Hematopoietic multipotent progenitor cell treated with erythropoietin and hydrocortisone succinate and interleukin-3 and kit ligand, for 4 days (in vitro differentiated cells): ENCODE measurements at regions not wholly inside any gene's neighbourhood (a gene's known extent, or its start where the extent isn't known, plus 50 kb on each side); places are given as distances from the start of the nearest gene placed in this dataset.
A peak's percentile ranks its signal among the peaks of the same experiment; 100 is the strongest.
"Not testable (repeated sequence)": the region's sequence is repeated elsewhere in the genome, so short reads cannot be mapped to it uniquely, and the experiment has no call there.

ENCODE experiments used
- DNase-seq: peaks from one replicate; pipeline ENCODE4 v3.0.0-alpha.2; 2015

DNA sequence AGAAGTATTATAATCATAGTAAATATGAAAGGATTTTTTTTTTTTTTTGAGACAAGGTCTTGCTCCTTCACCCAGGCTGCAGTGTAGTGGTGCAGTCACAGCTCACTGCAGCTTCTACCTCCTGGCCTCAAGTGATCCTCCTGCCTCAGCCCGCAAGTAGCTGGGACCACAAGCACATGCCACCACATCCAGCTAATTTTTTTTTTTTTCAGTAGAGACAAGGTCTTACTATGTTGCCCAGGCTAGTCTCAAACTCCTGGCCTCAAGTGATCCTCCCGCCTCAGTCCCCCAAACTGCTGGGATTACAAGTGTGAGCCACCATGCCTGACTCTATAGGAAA lies 86.2 kb upstream of the FOXN2 start:
- DNase-seq = peak; percentile 22

DNA sequence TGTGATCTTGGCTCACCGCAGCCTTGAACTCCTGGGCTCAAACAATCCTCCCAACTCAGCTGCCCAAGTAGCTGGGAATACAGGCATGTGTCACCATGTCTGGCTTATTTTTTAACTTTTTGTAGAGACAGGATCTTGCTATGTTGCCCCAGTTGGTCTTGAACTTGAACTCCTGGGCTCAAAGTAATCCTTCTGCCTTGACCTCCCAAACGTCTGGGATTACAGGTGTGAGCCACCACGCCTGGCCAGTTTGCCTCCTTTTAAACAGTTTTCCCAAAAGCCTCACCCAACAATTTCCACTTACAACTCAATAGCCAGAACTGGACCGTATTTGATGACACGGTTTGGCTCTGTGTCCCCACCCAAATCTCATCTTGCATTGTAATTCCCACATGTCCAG lies 85.4 kb upstream of the FOXN2 start:
- DNase-seq = no peak

- no peak for DNase-seq
Measured at GRCh38 chr2:48230834-48231233, 83.6 kb upstream of the FOXN2 start.

GRCh38 chr2:48232351-48232750 lies 82.1 kb upstream of the FOXN2 start:
- DNase-seq = no peak

DNA sequence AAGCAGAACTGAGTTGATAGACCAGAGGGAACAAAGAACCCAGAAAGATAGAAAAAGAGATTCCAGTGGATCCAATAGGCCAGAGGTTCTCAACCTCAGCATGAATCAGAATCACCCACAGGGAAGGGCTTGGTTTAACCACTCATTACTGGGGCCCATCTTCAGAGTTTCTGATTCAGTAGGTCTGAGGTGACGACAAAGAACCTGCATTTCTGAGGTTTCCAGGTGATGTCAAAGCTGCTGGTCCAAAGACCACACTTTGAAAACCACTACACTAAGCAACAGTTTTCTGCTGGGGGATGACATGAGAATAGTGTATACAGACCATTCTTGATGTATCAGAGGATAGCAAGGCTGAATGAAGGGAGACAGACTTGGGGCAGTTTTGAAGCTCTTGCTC lies 81.5 kb upstream of the FOXN2 start:
- DNase-seq = no peak

DNA sequence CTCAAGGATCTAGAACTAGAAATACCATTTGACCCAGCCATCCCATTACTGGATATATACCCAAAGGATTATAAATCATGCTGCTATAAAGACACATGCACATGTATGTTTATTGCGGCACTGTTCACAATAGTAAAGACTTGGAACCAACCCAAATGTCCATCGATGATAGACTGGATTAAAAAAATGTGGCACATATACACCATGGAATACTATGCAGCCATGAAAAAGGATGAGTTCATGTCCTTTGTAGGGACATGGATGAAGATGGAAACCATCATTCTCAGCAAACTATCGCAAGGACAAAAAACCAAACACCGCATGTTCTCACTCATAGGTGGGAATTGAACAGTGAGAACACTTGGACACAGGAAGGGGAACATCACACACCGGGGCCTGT lies 80.7 kb upstream of the FOXN2 start:
- not testable (repeated sequence) for DNase-seq

GRCh38 chr2:48235076-48235475 lies 79.4 kb upstream of the FOXN2 start:
- DNase-seq = no peak

- no peak for DNase-seq
Measured at GRCh38 chr2:48238381-48238780, 76.1 kb upstream of the FOXN2 start.

DNA sequence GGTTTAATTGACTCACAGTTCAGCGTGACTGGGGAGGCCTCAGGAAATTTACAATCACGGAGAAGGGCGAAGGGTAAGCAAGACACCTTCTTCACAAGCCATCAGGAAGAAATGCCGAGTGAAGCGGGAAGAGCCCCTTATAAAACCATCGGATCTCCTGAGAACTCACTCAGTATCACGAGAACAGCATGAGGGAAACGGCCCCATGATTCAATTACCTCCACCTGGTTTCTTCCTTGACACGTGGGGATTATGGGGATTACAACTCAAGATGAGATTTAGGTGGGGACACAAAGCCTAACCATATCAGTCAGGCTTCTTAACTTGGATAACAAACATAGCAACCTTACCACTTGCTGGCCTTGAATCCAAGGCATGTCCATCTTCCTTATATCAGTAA lies 73.6 kb upstream of the FOXN2 start:
- no peak for DNase-seq

DNA sequence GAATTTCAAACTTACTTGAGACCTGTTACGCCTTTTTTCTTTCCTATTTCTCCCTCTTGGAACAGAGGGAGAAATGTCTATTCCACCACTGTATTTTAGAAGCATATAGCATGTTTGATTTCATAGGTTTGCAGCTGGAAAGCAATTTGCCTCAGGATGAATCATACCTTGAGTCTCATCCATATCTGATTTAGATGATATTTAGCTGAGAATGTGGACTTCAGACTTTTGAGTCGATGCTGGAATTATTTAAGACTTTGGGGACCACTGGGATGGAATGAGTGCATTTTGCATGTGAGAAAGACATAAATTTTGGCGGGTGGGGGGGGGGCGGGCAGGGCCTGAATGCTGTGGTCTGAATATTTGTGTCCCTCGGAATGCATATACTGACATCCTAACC lies 67.3 kb upstream of the FOXN2 start:
- DNase-seq = no peak

GRCh38 chr2:48248251-48248933 lies 66.1 kb upstream of the FOXN2 start:
- DNase-seq = no peak

- DNase-seq = no peak
Measured at GRCh38 chr2:48249025-48249424, 65.5 kb upstream of the FOXN2 start.

GRCh38 chr2:48249631-48250473 lies 64.6 kb upstream of the FOXN2 start:
- peak; percentile 70 for DNase-seq

GRCh38 chr2:48250474-48250844 lies 64.0 kb upstream of the FOXN2 start:
- no peak for DNase-seq

GRCh38 chr2:48250943-48251342 lies 63.5 kb upstream of the FOXN2 start:
- peak; percentile 88 for DNase-seq

- no peak for DNase-seq
Measured at GRCh38 chr2:48251437-48252148, 62.9 kb upstream of the FOXN2 start.

- peak; percentile 55 for DNase-seq
Measured at GRCh38 chr2:48253301-48253700, 61.2 kb upstream of the FOXN2 start.

- DNase-seq = no peak
Measured at GRCh38 chr2:48254839-48255238, 59.6 kb upstream of the FOXN2 start.

- no peak for DNase-seq
Measured at GRCh38 chr2:48257456-48257855, 57.0 kb upstream of the FOXN2 start.

DNA sequence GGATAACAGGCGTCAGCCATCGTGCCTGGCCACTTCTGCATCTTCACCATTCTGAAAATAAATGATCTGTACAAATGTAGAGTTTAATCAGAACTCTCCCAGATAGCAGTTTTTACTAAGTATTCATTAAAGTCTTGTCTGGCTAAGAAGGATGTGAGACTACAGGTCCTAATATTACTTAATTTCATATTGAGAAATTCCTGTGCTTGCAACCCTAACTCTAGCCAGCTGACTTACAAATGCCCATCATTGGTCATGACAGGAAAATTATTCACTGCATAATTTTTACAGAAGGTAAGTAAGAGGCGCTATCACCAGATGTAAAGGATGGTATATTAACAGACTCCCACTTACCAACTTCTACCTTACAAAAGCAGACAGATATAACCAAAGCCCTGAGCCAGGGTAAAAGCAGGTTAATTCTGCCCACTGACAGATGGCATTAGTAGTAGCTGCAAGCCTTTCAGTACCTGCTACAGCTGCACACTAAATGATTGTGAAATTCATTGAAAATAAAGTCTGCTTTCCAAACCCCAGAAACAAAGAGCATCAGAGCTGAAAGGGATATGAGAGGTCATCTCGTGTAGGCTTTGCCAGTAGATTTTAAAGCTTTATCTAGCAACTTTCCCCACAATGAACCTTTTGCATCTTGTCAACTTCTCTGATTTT lies 55.9 kb upstream of the FOXN2 start:
- DNase-seq = peak; percentile 32

DNA sequence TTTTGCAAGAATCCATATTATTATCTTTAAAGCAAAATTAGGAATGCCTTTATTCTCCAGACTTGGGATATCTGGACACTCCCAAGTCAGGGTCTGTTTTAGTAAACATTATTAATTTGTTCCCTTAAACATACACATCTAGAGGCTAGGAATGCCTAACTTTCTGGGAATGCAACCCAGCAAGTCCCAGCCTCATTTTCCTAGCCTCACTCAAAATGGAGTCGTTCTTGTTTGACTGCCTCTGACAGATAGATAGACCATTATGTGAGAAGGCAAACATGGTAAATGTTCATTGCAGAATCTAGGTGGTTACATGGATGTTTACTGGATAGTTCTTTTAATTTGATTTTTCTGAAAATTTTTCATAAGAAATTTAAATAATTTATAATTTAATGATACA lies 54.7 kb upstream of the FOXN2 start:
- no peak for DNase-seq

DNA sequence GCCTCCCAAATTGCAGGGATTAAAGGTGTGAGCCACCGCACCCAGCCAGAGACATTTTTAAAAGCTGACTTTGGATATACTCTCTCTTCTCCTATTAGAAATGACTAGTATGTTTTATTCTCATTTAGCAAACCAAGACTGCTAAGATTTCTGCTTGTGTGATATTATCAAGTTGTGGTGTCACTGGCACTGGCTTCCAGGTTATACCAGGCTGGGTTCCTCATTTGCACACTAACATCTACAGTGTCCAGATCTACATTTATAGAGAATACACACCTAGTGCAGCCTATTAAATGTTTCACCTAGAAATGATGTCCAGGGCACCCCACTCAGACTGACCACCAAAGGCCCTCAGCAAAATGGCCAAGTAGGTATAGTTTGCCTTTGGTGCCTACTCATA lies 49.9 kb upstream of the FOXN2 start:
- DNase-seq = peak; percentile 81
